Fibroblast of villous mesenchyme (primary cell): ENCODE measurements at regions not wholly inside any gene's neighbourhood (a gene's known extent, or its start where the extent isn't known, plus 50 kb on each side); places are given as distances from the start of the nearest gene placed in this dataset.
"Not testable (repeated sequence)": the region's sequence is repeated elsewhere in the genome, so short reads cannot be mapped to it uniquely, and the experiment has no call there.

Experiments
- DNase-seq: peaks from one replicate; pipeline ENCODE4 v3.0.0-alpha.2; 2010; ENCODE audit warnings: low read depth
- H3K4me3 ChIP-seq: 2 replicates; pipeline ENCODE4 v1.5.1; 2011; ENCODE audit warnings: low read depth, mild to moderate bottlenecking, low read length
- TF ChIP-seq, protein P1 (sequence below): IDR thresholded peaks from 2 replicates; pipeline ENCODE4 v1.5.1; 2012; ENCODE audit warnings: low read depth, mild to moderate bottlenecking, low read length; ENCODE audit not compliant: insufficient read depth

DNA sequence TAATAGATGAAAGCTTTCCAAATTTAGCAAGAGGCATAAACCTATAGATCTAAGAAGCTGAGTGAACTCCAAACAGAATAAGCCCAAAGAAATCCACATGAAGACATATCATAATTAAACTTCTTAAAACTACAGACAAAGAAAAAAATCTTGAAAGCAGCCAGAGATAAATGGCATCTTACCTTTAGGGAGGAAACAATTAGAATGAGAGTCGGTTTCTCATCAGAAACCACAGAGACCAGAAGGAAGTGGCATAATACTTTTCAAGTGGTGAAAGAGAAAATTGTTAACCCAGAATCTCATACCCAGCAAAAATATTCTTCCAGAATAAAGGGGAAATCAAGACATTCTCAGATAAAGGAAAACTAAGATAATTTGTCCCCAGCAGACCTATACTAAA lies 98.9 kb upstream of the NANOS1 start:
- TF ChIP-seq, protein P1, sequence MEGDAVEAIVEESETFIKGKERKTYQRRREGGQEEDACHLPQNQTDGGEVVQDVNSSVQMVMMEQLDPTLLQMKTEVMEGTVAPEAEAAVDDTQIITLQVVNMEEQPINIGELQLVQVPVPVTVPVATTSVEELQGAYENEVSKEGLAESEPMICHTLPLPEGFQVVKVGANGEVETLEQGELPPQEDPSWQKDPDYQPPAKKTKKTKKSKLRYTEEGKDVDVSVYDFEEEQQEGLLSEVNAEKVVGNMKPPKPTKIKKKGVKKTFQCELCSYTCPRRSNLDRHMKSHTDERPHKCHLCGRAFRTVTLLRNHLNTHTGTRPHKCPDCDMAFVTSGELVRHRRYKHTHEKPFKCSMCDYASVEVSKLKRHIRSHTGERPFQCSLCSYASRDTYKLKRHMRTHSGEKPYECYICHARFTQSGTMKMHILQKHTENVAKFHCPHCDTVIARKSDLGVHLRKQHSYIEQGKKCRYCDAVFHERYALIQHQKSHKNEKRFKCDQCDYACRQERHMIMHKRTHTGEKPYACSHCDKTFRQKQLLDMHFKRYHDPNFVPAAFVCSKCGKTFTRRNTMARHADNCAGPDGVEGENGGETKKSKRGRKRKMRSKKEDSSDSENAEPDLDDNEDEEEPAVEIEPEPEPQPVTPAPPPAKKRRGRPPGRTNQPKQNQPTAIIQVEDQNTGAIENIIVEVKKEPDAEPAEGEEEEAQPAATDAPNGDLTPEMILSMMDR: no peak
- no peak overlapping the region for H3K4me3 ChIP-seq
- no peak for DNase-seq

DNA sequence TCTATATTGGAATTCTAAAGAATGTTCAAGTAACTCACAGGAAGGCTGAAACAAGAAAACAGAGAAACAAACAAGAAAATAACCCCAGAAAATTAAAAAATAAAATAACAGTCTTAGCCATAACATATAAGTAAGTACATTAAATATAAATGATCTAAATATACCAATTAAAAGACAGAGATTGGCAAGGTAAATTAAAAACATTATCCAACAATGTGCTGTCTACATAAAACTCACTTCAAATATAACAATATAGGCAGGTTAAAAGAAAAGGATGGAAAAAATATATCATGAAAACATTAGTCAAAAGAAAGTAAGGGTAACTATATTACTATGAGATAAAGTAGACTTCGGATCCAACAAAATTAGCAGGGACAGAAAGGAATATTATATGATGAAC lies 98.1 kb upstream of the NANOS1 start:
- no peak overlapping the region for H3K4me3 ChIP-seq

DNA sequence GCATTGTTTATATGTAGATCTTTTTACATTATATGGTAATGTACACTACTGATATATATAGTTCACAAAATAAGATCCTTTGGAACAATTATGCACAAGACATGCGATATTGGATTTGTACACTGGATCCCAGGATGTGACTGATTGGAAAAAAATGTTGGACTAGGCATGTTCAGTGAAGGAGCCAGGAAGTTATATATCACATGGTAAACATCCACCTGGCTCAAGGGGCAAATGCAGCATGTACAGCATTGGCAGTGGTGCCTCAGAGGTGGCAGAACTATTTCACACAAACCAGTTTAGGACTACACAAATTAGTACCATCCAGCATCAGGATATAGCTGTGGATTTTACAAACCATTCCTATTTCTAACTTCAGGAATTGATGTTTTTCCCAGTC lies 97.4 kb upstream of the NANOS1 start:
- not testable (repeated sequence) for DNase-seq, H3K4me3 ChIP-seq

More for the DNA sequence above, 98.1 kb upstream of the NANOS1 start:
- TF ChIP-seq, protein P1: no peak
- no peak for DNase-seq

DNA sequence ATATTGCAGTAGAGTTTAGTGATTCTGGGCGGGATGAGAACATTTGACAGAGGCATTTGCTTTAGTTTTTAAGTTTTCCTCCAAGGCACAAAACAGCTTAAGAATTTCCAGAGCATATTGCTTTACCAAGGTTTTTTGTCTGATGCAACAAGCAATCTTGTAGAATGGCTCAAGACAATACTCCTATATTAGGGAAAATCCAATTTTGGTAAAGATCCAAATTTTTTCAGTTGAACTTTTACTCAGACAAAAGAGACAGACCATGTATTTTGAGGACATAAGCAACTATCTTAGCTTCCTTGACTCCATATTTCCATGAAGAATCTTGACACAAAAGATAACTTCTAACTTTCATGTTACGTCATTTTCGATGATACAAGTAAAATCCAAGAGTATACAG lies 92.3 kb upstream of the NANOS1 start:
- TF ChIP-seq, protein P1: no peak
- DNase-seq: no peak
- no peak overlapping the region for H3K4me3 ChIP-seq

DNA sequence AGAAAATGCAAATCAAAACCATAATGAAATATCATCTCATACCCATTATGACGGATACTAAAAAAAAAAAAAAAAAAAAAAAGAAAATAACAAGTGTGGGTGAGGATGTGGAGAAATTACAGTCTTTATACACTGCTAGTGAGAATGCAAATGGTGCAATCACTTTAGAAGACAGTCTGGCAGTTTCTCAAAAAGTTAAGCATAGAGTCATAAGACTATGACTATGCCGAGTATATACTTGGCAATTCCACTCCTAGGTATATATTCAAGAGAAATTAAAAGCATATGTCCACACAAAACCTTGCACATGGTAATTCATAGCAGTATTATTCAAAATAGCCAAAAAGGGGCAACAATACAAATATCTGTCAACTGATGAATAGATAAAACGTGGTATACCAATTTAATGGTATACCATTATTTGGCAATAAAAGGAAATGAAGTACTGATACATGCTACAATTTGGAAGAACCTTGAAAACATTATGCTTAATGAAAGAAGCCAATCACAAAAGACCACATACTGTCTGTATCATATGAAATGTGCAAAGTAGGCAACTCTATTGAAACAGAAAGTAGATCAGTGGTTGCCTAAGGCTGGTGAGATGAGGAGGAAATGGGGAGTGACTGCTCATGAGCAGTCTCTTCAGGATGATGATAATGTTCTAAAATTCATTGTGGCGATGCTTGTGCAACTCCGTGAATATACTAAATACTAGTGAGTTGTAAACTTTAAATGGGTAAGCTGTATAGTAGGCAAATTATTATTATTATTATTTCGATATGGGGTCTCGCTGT lies 90.1 kb upstream of the NANOS1 start:
- no peak overlapping the region for H3K4me3 ChIP-seq
- TF ChIP-seq, protein P1: no peak
- DNase-seq: peak; percentile 52

DNA sequence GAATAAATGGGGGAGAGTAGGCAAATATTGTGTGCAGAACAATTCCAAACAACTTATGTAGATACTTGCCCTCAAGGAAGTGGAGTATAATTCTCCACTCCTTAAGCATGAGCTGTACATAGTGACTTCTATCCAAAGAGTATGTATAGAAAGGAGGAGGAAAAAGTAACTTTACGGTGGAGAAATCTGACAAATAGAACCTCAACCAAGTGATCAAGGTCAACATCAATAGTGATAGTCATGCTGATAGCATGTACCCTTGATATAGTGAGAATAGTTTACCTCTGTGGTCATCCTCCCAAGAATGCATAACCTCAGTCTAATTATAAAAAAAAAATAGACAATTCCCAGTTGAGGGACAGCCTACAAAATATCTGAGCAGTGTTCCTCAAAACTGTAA lies 89.1 kb upstream of the NANOS1 start:
- TF ChIP-seq, protein P1: no peak
- no peak for DNase-seq
- H3K4me3 ChIP-seq: no peak overlapping the region

DNA sequence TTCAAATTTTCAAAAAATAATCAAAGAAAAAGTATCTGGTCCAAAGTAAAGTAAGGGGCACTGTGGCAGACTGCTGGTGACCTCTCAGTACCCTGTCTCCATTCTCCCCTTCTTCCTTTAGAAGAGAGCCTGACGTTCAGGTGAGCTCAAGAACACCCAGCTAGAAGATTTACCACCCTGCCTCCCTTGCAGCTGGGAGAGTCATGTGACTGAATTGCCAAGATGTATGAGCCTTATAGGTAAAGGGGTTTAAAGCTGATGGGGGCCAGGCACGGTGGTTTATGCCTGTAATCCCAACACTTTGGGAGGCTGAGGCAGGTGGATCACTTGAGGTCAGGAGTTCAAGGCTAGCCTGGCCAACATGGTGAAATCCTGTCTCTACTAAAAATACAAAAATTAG lies 86.3 kb upstream of the NANOS1 start:
- TF ChIP-seq, protein P1: no peak
- H3K4me3 ChIP-seq: no peak overlapping the region
- DNase-seq: no peak
